H1 (cell line): ENCODE measurements at regions not wholly inside any gene's neighbourhood (a gene's known extent, or its start where the extent isn't known, plus 50 kb on each side); places are given as distances from the start of the nearest gene placed in this dataset.

ENCODE experiments used
- CTCF ChIA-PET: fragments of 300-600 bp; sonication (Branson Sonifier 250); formaldehyde crosslinking; loops from one replicate; lab custom pipeline; 2021; ENCODE audit not compliant: partially characterized antibody; lab: Charles Lee
- POLR2A ChIA-PET: fragments of 300-600 bp; sonication (Branson Sonifier 250); formaldehyde crosslinking; loops from one replicate; lab custom pipeline; 2021; ENCODE audit warnings: inconsistent platforms; ENCODE audit not compliant: partially characterized antibody; lab: Charles Lee
- DNase-seq, 2 experiments: peaks; one replicate each; pipeline versions ENCODE4 v3.0.0 to v3.0.0-alpha.2; 2010 to 2022; ENCODE audit warnings: low spot score in 2 of 2, low read depth in 1 of 2, mixed read lengths in 1 of 2
- FAIRE-seq: peaks from 2 replicates; lab custom pipeline; 2011; peaks lifted over from hg19 to GRCh38; lab: Jason Lieb, UNC
- H2AFZ ChIP-seq: 2 replicates; pipeline ENCODE4 v1.8.1; 2012; ENCODE audit warnings: low read length, inconsistent platforms
- H2AK5ac ChIP-seq: 2 replicates; pipeline ENCODE4 v1.6.1; 2013; ENCODE audit warnings: low read depth, low read length
- H2BK120ac ChIP-seq: replicated peaks from 2 replicates; pipeline ENCODE3; 2013; ENCODE audit warnings: low read depth, low read length, inconsistent platforms
- H2BK12ac ChIP-seq: 2 replicates; pipeline ENCODE4 v1.6.1; 2013; ENCODE audit warnings: low read depth, low read length
- H2BK15ac ChIP-seq: 2 replicates; pipeline ENCODE4 v1.6.1; 2013; ENCODE audit warnings: low read length
- H2BK20ac ChIP-seq: 2 replicates; pipeline ENCODE4 v1.6.1; 2013; ENCODE audit warnings: low read length
- H2BK5ac ChIP-seq: 2 replicates; pipeline ENCODE4 v1.6.1; 2013; ENCODE audit warnings: low read depth, low read length
- H3K14ac ChIP-seq: 2 replicates; pipeline ENCODE4 v1.6.1; 2013; ENCODE audit warnings: inconsistent platforms; ENCODE audit not compliant: insufficient read length
- H3K18ac ChIP-seq: 2 replicates; pipeline ENCODE4 v1.6.1; 2013; ENCODE audit warnings: low read length; ENCODE audit errors: extremely low read depth
- H3K23ac ChIP-seq: 2 replicates; pipeline ENCODE4 v1.6.1; 2013; ENCODE audit warnings: inconsistent platforms; ENCODE audit not compliant: insufficient read length
- H3K23me2 ChIP-seq: 2 replicates; pipeline ENCODE4 v1.6.1; 2013; ENCODE audit warnings: low read depth, low read length
- H3K27ac ChIP-seq: 2 replicates; pipeline ENCODE4 v1.6.1; 2011; ENCODE audit warnings: low read depth, low read length, inconsistent platforms
- H3K27me3 ChIP-seq, 4 experiments: replicated peaks in 1 of 4; 1 replicate in 1 of 4; 2 replicates in 3 of 4; pipeline versions ENCODE4 v1.6.1 to v1.8.1; 2011 to 2013; ENCODE audit warnings: low read length in 3 of 4, mild to moderate bottlenecking in 3 of 4, inconsistent platforms in 2 of 4, mixed read lengths in 2 of 4, moderate library complexity in 1 of 4; ENCODE audit not compliant: control insufficient read depth in 3 of 4, insufficient read depth in 3 of 4; ENCODE audit errors: extremely low read depth in 1 of 4
- H3K36me3 ChIP-seq, 4 experiments: 2 replicates each; pipeline versions ENCODE4 v1.6.1 to v1.8.1; 2011 to 2013; ENCODE audit warnings: mild to moderate bottlenecking in 4 of 4, low read length in 3 of 4, moderate library complexity in 2 of 4, control low read depth in 1 of 4, inconsistent platforms in 1 of 4; ENCODE audit not compliant: insufficient read depth in 4 of 4, control insufficient read depth in 2 of 4
- H3K4ac ChIP-seq: replicated peaks from 2 replicates; pipeline ENCODE3; 2013; ENCODE audit warnings: low read length, low read depth, mixed read lengths, inconsistent platforms; ENCODE audit not compliant: insufficient read length
- H3K4me1 ChIP-seq, 4 experiments: replicated peaks in 1 of 4; 1 replicate in 1 of 4; 2 replicates in 3 of 4; pipeline versions ENCODE4 v1.6.1 to v1.8.1; 2011 to 2013; ENCODE audit warnings: low read length in 3 of 4, inconsistent platforms in 2 of 4, mixed read lengths in 1 of 4; ENCODE audit not compliant: insufficient read depth in 4 of 4, control insufficient read depth in 3 of 4
- H3K4me2 ChIP-seq, 2 experiments: 2 replicates each; pipeline versions ENCODE4 v1.6.1 to v1.8.1; 2011 to 2013; ENCODE audit warnings: low read depth in 2 of 2, low read length in 2 of 2, control low read depth in 1 of 2, inconsistent platforms in 1 of 2, mild to moderate bottlenecking in 1 of 2; ENCODE audit not compliant: insufficient read depth in 1 of 2
- H3K4me3 ChIP-seq, 4 experiments: fragments of 200-600, 300-600 bp in 1 of 4; sonication (generic), shearing (Covaris generic), sonication (Bioruptor Twin) in 1 of 4; 2 replicates each; pipeline versions ENCODE4 v1.5.1 to v1.8.1; 2011 to 2016; ENCODE audit warnings: low read length in 4 of 4, low read depth in 3 of 4, control low read depth in 2 of 4, inconsistent platforms in 2 of 4, mild to moderate bottlenecking in 2 of 4, mixed read lengths in 1 of 4, moderate library complexity in 1 of 4; ENCODE audit not compliant: insufficient read depth in 2 of 4; ENCODE audit errors: extremely low read depth in 1 of 4
- H3K56ac ChIP-seq: replicated peaks from 2 replicates; pipeline ENCODE3; 2013; ENCODE audit warnings: low read depth, mild to moderate bottlenecking, mixed read lengths, low read length, inconsistent platforms; ENCODE audit not compliant: insufficient read length
- H3K79me1 ChIP-seq: 2 replicates; pipeline ENCODE4 v1.6.1; 2013; ENCODE audit warnings: low read depth, low read length, control low read depth
- H3K79me2 ChIP-seq, 2 experiments: 2 replicates each; pipeline versions ENCODE4 v1.6.1 to v1.8.1; 2012 to 2013; ENCODE audit warnings: low read length in 2 of 2, mild to moderate bottlenecking in 2 of 2, inconsistent platforms in 1 of 2; ENCODE audit not compliant: insufficient read depth in 2 of 2, control insufficient read depth in 1 of 2
- H3K9ac ChIP-seq, 4 experiments: replicated peaks in 1 of 4; 1 replicate in 1 of 4; 2 replicates in 3 of 4; pipeline versions ENCODE4 v1.6.1 to v1.8.1; 2011 to 2013; ENCODE audit warnings: low read depth in 3 of 4, low read length in 3 of 4, control low read depth in 2 of 4, mild to moderate bottlenecking in 2 of 4, moderate library complexity in 2 of 4, inconsistent platforms in 1 of 4; ENCODE audit errors: extremely low read depth in 1 of 4
- H3K9me3 ChIP-seq, 2 experiments: 2 replicates each; pipeline versions ENCODE4 v1.6.1 to v1.8.1; 2012 to 2013; ENCODE audit warnings: mild to moderate bottlenecking in 2 of 2, moderate library complexity in 2 of 2, control low read depth in 1 of 2, inconsistent platforms in 1 of 2, low read depth in 1 of 2, low read length in 1 of 2, mixed read lengths in 1 of 2; ENCODE audit not compliant: insufficient read depth in 2 of 2
- H4K20me1 ChIP-seq, 2 experiments: replicated peaks in 1 of 2; 2 replicates each; pipeline versions ENCODE3 to v1.8.1; 2011 to 2013; ENCODE audit warnings: inconsistent platforms in 2 of 2, low read length in 2 of 2, mild to moderate bottlenecking in 1 of 2; ENCODE audit not compliant: insufficient read depth in 2 of 2, control insufficient read depth in 1 of 2
- H4K5ac ChIP-seq: 2 replicates; pipeline ENCODE4 v1.6.1; 2013; ENCODE audit warnings: low read length, low read depth, mixed read lengths, inconsistent platforms; ENCODE audit not compliant: insufficient read length
- H4K8ac ChIP-seq: 2 replicates; pipeline ENCODE4 v1.8.0; 2013; ENCODE audit warnings: mild to moderate bottlenecking, moderate library complexity, low read length, inconsistent platforms; ENCODE audit not compliant: insufficient read depth; ENCODE audit errors: extremely low read depth
- H4K91ac ChIP-seq: replicated peaks from 2 replicates; pipeline ENCODE3; 2013; ENCODE audit warnings: low read length, mixed read lengths, inconsistent platforms; ENCODE audit not compliant: insufficient read length
- ASH2L ChIP-seq: fragments of 200-600, 300-600 bp; sonication (generic); IDR thresholded peaks from one replicate; pipeline ENCODE4 v1.7.1; 2017; ENCODE audit warnings: low read length
- BACH1 ChIP-seq: IDR thresholded peaks from 2 replicates; pipeline ENCODE4 v1.6.1; 2012; ENCODE audit warnings: low read length, improper control_type of control experiment
- FOSL1 ChIP-seq: IDR thresholded peaks from 2 replicates; pipeline ENCODE4 v1.6.1; 2011; ENCODE audit warnings: mild to moderate bottlenecking, low read depth, low read length, moderate library complexity; ENCODE audit not compliant: insufficient read depth
- HDAC6 ChIP-seq: IDR thresholded peaks from one replicate; pipeline ENCODE4 v1.7.1; 2012; ENCODE audit warnings: low read depth, mild to moderate bottlenecking, inconsistent platforms, low read length, moderate library complexity
- NRF1 ChIP-seq: IDR thresholded peaks from 2 replicates; pipeline ENCODE4 v1.6.1; 2011; ENCODE audit warnings: mild to moderate bottlenecking, low read depth, low read length, improper control_type of control experiment
- PHF8 ChIP-seq: fragments of 200-600 bp; sonication (generic); conservative IDR thresholded peaks from 2 replicates; pipeline ENCODE4 v1.7.1; 2012; ENCODE audit warnings: low read depth, mild to moderate bottlenecking, inconsistent platforms, low read length, moderate library complexity
- SP4 ChIP-seq: IDR thresholded peaks from 2 replicates; pipeline ENCODE4 v1.6.1; 2012; ENCODE audit warnings: low read length, inconsistent platforms
- TAF7 ChIP-seq: optimal IDR thresholded peaks from 2 replicates; pipeline ENCODE3; 2011; ENCODE audit warnings: low read depth, mild to moderate bottlenecking, inconsistent platforms, low read length, moderate library complexity, borderline replicate concordance
- WGBS, 2 experiments: shearing (Covaris generic) in 1 of 2; methylation state at CpG; one replicate each; pipeline versions ENCODE4 v1.1.6 to v1.1.7; 2013 to 2015; ENCODE audit warnings: low lambda C conversion rate in 2 of 2, mixed read lengths in 2 of 2, inconsistent platforms in 1 of 2, low coverage in 1 of 2, missing lambda C conversion rate in 1 of 2; ENCODE audit not compliant: insufficient replicate concordance in 2 of 2, insufficient coverage in 1 of 2, insufficient read length in 1 of 2; ENCODE audit errors: extremely low coverage in 1 of 2, missing lambda C conversion rate in 1 of 2; 5-methylcytosine and 5-hydroxymethylcytosine counted together
- TF ChIP-seq, protein P1 (sequence below): IDR thresholded peaks from 2 replicates; pipeline ENCODE4 v1.6.1; 2011; ENCODE audit warnings: low read depth, mild to moderate bottlenecking, low read length; ENCODE audit not compliant: insufficient read depth
- TF ChIP-seq, protein P2 (sequence below): IDR thresholded peaks from 2 replicates; pipeline ENCODE4 v1.6.1; 2011; ENCODE audit warnings: low read length, improper control_type of control experiment

DNA sequence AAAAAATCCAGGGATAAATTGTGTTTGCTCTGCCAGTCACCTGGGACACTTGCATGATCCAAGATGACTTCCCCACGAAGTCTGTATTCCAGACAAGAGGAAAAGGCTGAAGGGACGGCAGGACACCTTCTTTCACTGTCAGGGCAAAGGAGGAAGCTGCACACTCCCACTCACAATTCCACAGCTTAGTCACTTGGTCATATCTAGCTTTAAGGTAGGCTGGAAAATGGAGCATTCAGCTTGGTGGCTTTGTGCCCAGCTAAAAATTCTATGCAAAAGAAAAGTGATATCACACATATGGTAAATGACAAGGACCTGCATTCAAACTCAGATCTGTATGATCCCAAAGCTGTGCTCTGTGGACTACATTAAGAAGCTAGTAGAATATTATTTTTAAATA, 109.2 kb upstream of the TPM1 start:
- H4K91ac ChIP-seq: no peak overlapping the region
- no peak overlapping the region for H4K5ac ChIP-seq
- no peak overlapping the region for H3K56ac ChIP-seq
- H3K27ac ChIP-seq: no peak overlapping the region
- no peak overlapping the region for H3K14ac ChIP-seq
- H2BK15ac ChIP-seq: no peak overlapping the region
- H3K18ac ChIP-seq: no peak overlapping the region
- CTCF ChIA-PET: interaction anchor here (0.7 kb wide), 1 partner anchor 80 kb away, joined by 5 read pairs; no protein-coding TSS in a partner anchor
- TF ChIP-seq ASH2L (no peak), FOSL1 (no peak), BACH1 (no peak), HDAC6 (no peak), TAF7 (no peak), PHF8 (no peak), SP4 (no peak), NRF1 (no peak)
- TF ChIP-seq, protein P1, sequence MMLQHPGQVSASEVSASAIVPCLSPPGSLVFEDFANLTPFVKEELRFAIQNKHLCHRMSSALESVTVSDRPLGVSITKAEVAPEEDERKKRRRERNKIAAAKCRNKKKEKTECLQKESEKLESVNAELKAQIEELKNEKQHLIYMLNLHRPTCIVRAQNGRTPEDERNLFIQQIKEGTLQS: no peak
- TF ChIP-seq, protein P2, sequence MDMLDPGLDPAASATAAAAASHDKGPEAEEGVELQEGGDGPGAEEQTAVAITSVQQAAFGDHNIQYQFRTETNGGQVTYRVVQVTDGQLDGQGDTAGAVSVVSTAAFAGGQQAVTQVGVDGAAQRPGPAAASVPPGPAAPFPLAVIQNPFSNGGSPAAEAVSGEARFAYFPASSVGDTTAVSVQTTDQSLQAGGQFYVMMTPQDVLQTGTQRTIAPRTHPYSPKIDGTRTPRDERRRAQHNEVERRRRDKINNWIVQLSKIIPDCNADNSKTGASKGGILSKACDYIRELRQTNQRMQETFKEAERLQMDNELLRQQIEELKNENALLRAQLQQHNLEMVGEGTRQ: no peak
- no peak overlapping the region for H2BK120ac ChIP-seq
- no peak overlapping the region for H3K23ac ChIP-seq
- peaks cover 0 to 3% (median 0%) of the 10 kb centered on the region in 4 experiments; a peak in 1 of 7 replicates for H3K4me1 ChIP-seq
- no peak overlapping the region for H2BK12ac ChIP-seq
- H3K9me3 ChIP-seq: no peaks in the 10 kb centered on the region
- POLR2A ChIA-PET: interaction anchor here (0.5 to 0.9 kb wide), 2 partner anchors 115 to 500 kb away, joined by 4 read pairs; no protein-coding TSS in a partner anchor
- H3K4me3 ChIP-seq: no peak overlapping the region
- no peak overlapping the region for H3K4ac ChIP-seq
- no peak overlapping the region for H2AK5ac ChIP-seq
- no peaks in the 10 kb centered on the region for H3K79me1 ChIP-seq
- H3K79me2 ChIP-seq: no peaks in the 10 kb centered on the region
- H3K9ac ChIP-seq: no peak overlapping the region
- FAIRE-seq: no peak
- H3K27me3 ChIP-seq: no peaks in the 10 kb centered on the region; a peak in 1 of 7 replicates
- no peak overlapping the region for H2AFZ ChIP-seq
- no peak overlapping the region for H4K8ac ChIP-seq
- no peaks in the 10 kb centered on the region for H3K36me3 ChIP-seq
- WGBS, 2 experiments: 93% methylated on average over 2 of the region's 2 CpGs; no CpG with 5 or more reads in 1 of the 2 experiments
- no peaks in the 10 kb centered on the region; the same call in 1 of the 2 replicates for H3K23me2 ChIP-seq
- no peak overlapping the region for H2BK20ac ChIP-seq
- no peaks in the 10 kb centered on the region for H4K20me1 ChIP-seq
- H2BK5ac ChIP-seq: no peak overlapping the region
- DNase-seq: no peak
- no peak overlapping the region for H3K4me2 ChIP-seq
